Hypothalamus (tissue), 51 donors: ENCODE measurements at regions not wholly inside any gene's neighbourhood (a gene's known extent, or its start where the extent isn't known, plus 50 kb on each side); places are given as distances from the start of the nearest gene placed in this dataset.

Experiments used
- DNase-seq, 51 donors: peaks; one replicate each; lab custom pipeline; 2025; lab: John Stamatoyannopoulos, UW

DNA sequence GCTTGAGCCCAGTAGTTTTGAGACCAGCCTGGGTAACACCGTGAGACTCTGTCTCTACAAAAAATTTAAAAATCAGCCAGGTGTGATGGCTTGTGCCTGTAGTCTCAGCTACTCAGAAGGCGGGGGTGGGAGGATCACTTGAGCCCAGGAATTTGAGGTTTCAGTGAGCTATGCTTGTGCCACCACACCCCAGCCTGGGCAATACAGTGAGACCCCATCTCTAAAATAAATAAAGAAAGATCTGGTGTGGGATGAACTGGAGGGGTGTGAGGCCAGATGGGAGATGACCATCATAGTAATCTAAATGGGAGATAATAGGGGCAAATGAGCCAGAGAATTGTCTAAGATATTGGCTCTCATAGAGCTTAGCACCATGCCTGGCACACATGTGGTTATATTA, 60.1 kb upstream of the TRABD2B start:
- DNase-seq = no peak

DNA sequence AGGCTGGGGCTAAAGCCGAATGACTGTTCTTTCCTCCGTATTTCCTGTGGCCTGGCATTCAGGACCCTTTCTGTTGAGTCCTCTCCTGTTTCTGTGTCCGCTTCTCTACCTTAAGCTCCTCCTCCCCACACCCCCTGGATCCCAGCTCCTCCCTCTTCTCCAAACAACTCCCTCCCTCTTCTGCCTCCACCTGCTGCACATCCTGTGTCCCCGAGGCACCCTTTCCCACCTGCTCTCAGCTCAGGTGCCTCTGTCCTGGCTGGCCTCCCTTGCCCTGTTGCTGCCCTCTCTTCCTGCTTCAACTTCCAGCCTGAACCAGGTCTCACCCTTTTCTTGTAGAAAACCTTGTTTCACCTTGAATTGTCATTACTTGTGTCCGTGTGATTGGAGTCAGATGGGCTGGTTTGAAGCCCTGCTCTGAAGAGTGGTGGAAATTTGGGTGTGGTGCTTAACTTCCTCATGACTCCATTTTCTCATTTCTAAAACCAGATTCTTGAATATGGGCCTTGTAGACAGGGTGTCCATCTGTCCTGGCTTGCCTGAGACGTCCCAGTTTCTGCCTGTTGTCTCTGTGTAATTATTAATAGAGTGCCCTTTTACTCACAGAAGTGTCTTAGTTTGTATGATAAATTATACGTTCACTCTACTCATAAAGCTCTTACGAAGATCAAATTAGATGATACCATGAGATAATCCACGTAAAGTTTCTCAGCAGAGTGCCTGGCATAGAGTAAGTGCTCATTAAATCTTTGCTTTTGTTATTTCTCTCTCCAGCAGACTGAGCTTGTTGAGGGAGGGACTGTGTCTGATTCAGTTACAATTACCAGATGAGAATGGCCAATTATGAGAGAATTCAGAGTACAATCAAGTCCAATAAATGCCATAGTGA, 58.9 kb upstream of the TRABD2B start:
- DNase-seq = no peak

DNA sequence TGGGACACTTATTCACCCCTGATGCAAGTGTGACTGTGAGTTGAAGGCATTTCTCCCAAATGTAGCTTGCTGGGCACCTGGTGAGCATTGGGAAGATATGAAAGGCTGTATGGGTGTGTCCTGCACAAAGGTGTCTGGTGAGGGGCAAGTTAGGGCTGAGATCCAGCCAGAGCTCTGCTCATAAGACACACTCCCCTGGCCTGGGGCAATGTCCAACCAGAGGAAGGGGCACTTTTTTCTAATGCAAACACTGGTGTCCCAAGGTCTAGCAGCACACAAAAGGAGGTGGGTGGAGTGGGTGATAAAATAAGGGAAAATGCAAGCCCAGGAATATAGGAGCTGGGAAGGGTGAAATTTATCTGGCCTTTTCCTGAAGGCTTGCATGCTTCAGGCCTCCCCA, 57.0 kb upstream of the TRABD2B start:
- DNase-seq = no peak

DNA sequence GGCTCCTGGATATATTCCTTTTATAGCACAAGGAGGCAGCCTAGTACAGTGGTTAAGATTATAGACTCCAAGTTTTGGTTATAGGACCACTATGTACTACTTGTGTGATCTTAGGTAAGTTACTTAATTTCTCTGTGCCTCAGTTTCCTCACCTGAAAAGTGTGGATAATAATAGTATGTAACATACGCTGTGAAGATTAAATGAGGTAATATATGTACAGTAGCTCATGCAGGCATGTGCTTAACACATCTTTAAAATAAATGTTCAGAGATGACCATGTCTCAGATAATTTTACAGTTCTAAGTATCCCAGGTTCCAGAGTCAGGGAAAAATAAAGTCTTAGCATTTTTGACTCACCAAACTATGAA, 55.7 kb upstream of the TRABD2B start:
- no peak for DNase-seq

DNA sequence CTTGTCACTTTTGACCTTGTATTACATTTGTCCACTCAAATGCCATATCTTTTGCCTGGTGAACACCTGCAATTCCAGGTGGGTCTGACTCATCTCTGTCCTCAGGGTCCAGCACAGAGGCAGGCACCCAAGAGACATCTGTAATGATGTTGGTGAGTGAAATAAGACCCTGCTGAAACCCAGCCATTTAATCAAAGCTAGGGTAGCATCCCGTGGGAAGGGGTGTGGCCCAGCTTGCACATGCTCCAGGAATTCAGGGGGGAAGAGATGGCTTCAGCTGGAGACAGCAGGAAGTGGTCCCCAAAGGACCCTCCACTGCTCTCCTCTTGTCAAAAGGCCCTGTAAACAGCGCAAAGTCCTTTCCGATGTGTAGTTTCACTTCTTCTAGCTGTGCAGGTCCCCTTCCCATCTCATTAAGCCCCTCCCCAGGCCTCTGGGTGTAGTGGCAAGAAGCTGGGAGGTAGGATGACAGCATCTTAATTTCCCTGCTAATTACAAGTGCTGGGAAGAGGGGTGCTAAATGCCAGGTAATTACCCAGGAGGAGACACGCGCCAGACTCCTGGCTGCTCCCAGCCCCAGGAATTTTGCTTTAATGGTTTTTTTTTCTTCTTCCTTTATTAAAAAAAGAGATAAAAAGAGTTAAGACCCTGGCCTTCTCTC, 54.4 kb upstream of the TRABD2B start:
- DNase-seq = no peak

DNA sequence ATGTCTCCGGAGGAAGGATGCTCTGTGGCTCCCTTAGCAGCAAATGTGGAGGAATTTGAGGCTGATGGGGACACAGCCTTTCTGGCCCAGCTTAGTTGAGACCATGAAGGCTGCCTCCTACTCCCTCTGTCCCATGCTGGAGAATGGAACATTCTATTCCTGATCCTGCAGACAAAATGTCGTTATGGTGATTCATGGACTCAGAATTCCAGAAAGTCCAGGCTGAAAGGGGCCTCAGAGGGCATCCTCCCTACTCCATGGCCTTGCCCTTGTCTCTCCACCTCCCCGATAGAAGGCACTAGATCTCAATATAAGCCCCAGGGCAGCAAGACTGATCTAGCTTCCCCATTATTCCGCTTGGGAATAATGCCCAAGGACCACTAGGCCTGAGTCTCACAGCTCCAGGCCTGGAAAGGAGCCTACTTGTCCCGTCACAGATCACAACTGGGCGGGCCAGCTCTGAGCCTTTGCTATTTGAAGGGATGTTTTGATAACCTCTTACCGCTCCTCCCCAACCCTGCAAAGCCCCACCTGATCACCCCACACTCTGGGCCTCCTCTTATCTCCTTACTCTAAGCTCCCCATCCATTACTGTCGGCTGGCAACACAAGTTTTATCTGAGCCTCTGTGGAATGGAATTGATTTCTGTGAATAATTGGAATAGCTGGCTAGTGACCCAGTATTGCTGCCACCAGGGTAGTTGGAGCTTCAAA, 52.8 kb upstream of the TRABD2B start:
- DNase-seq = no peak

DNA sequence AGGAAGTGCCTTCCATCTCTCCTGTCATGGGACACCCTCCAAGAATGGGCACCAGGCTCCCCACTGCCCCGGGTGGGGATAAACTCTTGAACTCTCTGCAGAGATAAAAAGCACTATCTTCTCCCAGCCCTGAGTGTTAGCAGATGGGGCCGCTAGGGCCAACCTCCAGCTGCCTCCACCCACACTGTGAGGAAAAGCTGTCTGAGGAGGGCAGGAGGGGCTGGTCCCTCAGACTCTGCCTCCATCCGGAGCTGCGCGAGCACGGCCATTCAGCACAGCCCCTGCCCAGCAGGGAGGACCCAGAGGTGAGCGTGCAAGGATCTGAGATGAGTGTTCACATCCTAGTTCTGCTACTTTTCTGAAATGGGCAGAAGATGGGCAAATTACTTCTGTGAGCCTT, 51.8 kb upstream of the TRABD2B start:
- no peak for DNase-seq

DNA sequence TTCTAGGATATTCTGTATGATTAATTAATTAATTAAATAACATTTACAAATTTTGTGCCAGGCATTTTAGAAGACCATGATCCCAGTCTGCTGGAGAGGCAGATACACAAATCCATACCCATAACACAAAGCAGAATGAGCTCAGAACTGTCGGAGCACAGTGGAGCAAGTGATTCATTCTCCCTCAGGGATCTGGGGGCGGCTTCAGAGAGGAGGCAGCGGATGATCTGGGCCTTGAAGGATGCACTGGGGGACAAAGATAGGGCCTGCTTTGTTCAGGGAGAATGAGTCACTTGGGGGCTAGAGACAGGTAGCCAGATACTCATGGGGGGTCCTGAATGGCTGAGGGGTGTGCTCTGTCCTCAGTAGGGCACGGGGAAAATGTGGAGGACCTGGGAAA, 50.9 kb upstream of the TRABD2B start:
- DNase-seq = peak in 2 of 51 donors; percentile 9 to 17

DNA sequence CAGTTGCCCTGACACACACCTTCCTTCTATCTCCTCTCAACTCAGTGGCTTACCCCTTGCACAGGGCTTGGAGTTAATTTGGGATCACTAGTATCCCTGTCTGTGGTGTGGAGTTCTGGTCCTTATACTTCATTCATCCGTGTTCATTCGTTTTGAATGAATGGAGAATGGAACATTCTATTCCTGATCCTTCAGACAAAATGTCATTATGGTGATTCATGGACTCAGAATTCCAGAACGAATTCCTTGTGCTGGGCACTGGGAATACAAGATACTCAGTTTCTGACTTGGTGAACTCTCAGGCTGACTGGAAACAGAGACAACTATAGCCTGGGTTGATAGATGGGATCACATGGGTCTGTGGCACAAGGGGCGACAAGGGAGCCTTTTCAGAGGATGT, 49.9 kb upstream of the TRABD2B start:
- DNase-seq = no peak
